ENCODE measurements at regions not wholly inside any gene's neighbourhood (a gene's known extent, or its start where the extent isn't known, plus 50 kb on each side); places are given as distances from the start of the nearest gene placed in this dataset.

DNA sequence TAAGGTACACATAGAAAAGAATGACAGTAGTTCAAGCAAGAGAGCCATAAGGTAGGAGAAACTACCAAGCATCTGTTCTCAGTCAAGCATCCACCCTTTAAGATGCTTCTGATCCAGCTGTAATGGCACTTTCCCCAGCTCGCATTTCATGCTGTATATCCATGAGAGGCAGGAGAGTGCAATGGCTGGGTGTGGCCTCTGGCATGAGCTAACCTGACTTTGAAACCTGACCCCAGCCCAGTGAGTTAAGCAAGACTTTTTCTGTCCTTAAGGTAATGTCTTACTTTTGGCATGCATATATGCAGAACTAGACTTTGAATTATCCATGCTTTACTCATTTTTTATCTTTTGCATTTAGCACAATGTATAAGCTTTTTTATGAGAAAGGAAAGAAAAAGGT is 79.8 kb upstream of the CNTN5 start:
- TF ChIP-seq, protein P1, sequence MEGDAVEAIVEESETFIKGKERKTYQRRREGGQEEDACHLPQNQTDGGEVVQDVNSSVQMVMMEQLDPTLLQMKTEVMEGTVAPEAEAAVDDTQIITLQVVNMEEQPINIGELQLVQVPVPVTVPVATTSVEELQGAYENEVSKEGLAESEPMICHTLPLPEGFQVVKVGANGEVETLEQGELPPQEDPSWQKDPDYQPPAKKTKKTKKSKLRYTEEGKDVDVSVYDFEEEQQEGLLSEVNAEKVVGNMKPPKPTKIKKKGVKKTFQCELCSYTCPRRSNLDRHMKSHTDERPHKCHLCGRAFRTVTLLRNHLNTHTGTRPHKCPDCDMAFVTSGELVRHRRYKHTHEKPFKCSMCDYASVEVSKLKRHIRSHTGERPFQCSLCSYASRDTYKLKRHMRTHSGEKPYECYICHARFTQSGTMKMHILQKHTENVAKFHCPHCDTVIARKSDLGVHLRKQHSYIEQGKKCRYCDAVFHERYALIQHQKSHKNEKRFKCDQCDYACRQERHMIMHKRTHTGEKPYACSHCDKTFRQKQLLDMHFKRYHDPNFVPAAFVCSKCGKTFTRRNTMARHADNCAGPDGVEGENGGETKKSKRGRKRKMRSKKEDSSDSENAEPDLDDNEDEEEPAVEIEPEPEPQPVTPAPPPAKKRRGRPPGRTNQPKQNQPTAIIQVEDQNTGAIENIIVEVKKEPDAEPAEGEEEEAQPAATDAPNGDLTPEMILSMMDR (IDR thresholded peaks at IDR 0.05; ENCODE audit: low read depth, low read length), result no peak
- no peak for DNase-seq
- Histone ChIP-seq H3K9me3 (no peaks in the 10 kb centered on the region), H3K4me3 (ENCODE audit: low read depth, low read length) (no peak overlapping the region), H3K27me3 (no peaks in the 10 kb centered on the region), H3K36me3 (no peaks in the 10 kb centered on the region), H3K4me1 (no peaks in the 10 kb centered on the region)

DNA sequence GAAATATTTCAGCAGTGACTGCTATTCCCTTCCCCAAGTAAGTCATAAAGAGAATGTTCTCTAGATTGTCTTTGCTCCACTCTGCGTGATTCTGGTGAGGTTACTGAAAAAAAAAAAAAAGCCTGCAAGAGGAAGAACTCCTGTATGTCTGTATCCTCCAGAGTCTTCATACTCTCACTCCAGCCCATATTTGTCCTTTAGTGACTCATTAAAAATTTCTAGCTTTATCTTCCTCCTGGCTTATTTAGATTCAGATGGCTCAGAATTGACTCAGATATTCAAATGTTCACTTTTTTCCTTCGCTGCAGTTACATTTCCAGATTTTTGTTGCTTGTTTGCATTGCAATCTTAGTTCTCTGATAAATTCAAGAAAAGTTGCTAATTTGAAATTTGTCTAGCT is 76.3 kb upstream of the CNTN5 start:
- H3K4me1 ChIP-seq, result no peaks in the 10 kb centered on the region
- no peaks in the 10 kb centered on the region for H3K36me3 ChIP-seq
- H3K9me3 ChIP-seq, result no peaks in the 10 kb centered on the region
- DNase-seq, result no peak
- H3K4me3 ChIP-seq (ENCODE audit: low read depth, low read length), result no peak overlapping the region
- H3K27me3 ChIP-seq, result no peaks in the 10 kb centered on the region
- TF ChIP-seq, protein P1 (IDR thresholded peaks at IDR 0.05; ENCODE audit: low read depth, low read length), result no peak

DNA sequence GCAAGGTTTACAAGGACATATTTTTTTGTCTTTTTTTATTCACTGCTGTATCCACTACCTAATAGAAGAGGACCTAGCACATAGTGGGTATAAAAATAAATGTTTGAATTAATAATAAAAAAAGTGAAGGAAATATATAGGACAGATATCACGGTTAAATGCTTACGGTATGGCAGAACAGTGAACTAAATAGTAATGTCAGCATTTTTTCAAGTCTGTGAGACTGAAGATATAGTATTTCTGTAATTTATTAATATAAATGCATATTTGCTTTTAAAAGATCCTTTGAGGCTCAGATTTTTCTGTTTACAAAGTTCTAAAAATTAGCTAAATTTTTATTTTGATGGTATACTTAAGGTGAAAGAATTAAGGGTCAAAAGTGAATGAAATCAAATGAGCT is 68.6 kb upstream of the CNTN5 start:
- no peaks in the 10 kb centered on the region for H3K27me3 ChIP-seq
- no peak for DNase-seq
- H3K36me3 ChIP-seq, result no peaks in the 10 kb centered on the region
- H3K4me1 ChIP-seq, result no peaks in the 10 kb centered on the region; the same call in 1 of the 2 replicates
- H3K9me3 ChIP-seq, result no peaks in the 10 kb centered on the region
- H3K4me3 ChIP-seq (ENCODE audit: low read depth, low read length), result no peak overlapping the region
- TF ChIP-seq, protein P1 (IDR thresholded peaks at IDR 0.05; ENCODE audit: low read depth, low read length), result no peak

DNA sequence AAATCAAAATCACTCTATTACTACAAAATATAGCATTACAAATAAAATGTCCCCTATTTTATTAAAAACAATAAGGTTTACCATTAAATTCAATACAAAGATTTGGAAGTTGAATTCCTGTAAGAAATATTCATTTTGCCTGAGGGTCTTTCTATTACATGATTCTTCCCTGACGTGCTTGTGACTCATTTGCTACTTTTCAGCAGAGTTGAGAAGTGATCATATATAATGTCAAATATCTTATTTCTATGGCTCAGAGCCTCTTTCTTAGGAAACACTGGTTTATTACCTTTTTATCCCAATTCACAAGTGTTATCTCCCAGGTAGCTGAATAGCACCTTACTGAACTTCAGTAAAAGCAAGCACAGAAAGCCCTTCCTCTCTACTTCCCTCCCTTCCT is 65.2 kb upstream of the CNTN5 start:
- H3K9me3 ChIP-seq, result no peaks in the 10 kb centered on the region
- TF ChIP-seq, protein P1 (IDR thresholded peaks at IDR 0.05; ENCODE audit: low read depth, low read length), result no peak
- no peaks in the 10 kb centered on the region for H3K27me3 ChIP-seq
- no peak overlapping the region for H3K4me3 ChIP-seq (ENCODE audit: low read depth, low read length)
- no peaks in the 10 kb centered on the region; the same call in 1 of the 2 replicates for H3K4me1 ChIP-seq
- H3K36me3 ChIP-seq, result no peaks in the 10 kb centered on the region
- no peak for DNase-seq

DNA sequence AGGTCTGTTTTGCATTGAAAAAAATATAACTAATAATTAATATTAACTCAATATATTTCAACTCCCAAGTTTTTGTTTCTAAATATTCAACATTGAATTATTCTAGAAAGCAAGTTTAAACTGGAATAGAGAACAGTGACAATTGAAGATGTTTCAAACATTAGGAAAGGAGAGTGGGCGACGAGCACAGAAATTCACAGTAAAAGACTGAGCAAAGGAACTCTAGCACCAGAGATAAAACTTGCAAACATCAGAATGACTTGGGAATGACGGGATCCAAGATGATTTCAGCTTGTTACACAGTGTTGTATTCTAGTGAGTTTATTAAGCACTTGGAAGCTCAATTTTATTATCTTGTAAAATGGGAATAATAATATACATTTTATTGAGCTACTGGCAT is 56.6 kb upstream of the CNTN5 start:
- TF ChIP-seq, protein P1 (IDR thresholded peaks at IDR 0.05; ENCODE audit: low read depth, low read length), result no peak
- H3K36me3 ChIP-seq, result no peaks in the 10 kb centered on the region

DNA sequence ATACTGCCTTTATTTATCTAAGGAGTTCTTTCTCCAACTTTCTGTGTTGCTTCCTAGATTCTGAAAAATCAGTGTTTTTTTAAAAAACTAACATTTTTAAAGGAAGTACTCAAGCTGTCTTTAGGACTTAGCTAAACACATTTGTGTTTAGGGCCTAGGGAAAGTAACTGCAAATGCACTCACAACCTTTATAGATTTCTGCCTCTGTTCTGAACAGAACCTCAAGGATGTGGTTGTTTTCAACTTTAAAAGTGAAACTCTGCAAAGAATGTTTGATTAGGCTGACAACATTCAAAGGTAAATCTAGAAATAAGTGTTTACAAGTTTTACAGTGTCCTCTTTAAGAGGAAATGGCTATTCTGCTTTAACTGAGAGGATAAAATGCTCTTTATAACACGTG is 55.4 kb upstream of the CNTN5 start:
- DNase-seq, result no peak
- no peaks in the 10 kb centered on the region for H3K27me3 ChIP-seq
- TF ChIP-seq, protein P1 (IDR thresholded peaks at IDR 0.05; ENCODE audit: low read depth, low read length), result no peak
- H3K36me3 ChIP-seq, result no peaks in the 10 kb centered on the region
- H3K4me3 ChIP-seq (ENCODE audit: low read depth, low read length), result no peak overlapping the region
- H3K9me3 ChIP-seq, result no peaks in the 10 kb centered on the region
- no peaks in the 10 kb centered on the region for H3K4me1 ChIP-seq

More for the DNA sequence above, 56.6 kb upstream of the CNTN5 start:
- H3K9me3 ChIP-seq, result no peaks in the 10 kb centered on the region
- H3K4me3 ChIP-seq (ENCODE audit: low read depth, low read length), result no peak overlapping the region
- DNase-seq, result no peak
- H3K27me3 ChIP-seq, result no peaks in the 10 kb centered on the region
- H3K4me1 ChIP-seq, result no peaks in the 10 kb centered on the region

Data from BE2C (cell line).